HepG2 (cell line): ENCODE measurements at regions not wholly inside any gene's neighbourhood (a gene's known extent, or its start where the extent isn't known, plus 50 kb on each side); places are given as distances from the start of the nearest gene placed in this dataset.

Source experiments
- CTCF ChIP-seq: sonication (generic); formaldehyde crosslinking; IDR thresholded peaks from 2 replicates; pipeline ENCODE4 v1.5.0; 2020; ENCODE audit warnings: mild to moderate bottlenecking, missing genetic modification reagents, moderate library complexity
- FOSL1 ChIP-seq: sonication (generic); formaldehyde crosslinking; IDR thresholded peaks from 2 replicates; pipeline ENCODE4 v1.9.0; 2021; ENCODE audit warnings: missing genetic modification reagents, borderline replicate concordance
- FOXP4 ChIP-seq: sonication (generic); formaldehyde crosslinking; IDR thresholded peaks from 2 replicates; pipeline ENCODE4 v1.4.0; 2020; ENCODE audit warnings: missing genetic modification reagents
- KLF13 ChIP-seq: sonication (generic); formaldehyde crosslinking; IDR thresholded peaks from 2 replicates; pipeline ENCODE4 v1.4.0; 2020; ENCODE audit warnings: mild to moderate bottlenecking, missing genetic modification reagents
- NFE2L1 ChIP-seq: sonication (generic); formaldehyde crosslinking; IDR thresholded peaks from 2 replicates; pipeline ENCODE4 v1.4.0; 2020; ENCODE audit warnings: missing genetic modification reagents, mild to moderate bottlenecking, borderline replicate concordance
- RFX5 ChIP-seq: IDR thresholded peaks from 2 replicates; pipeline ENCODE4 v1.6.1; 2011; ENCODE audit warnings: low read depth, low read length, improper control_type of control experiment
- TOE1 ChIP-seq: sonication (generic); formaldehyde crosslinking; IDR thresholded peaks from 2 replicates; pipeline ENCODE4 v1.4.0; 2020; ENCODE audit warnings: mild to moderate bottlenecking, missing genetic modification reagents
- ZNF362 ChIP-seq: sonication (generic); formaldehyde crosslinking; IDR thresholded peaks from 2 replicates; pipeline ENCODE4 v1.4.0; 2020; ENCODE audit warnings: missing genetic modification reagents, mild to moderate bottlenecking, borderline replicate concordance
- ZNF879 ChIP-seq: sonication (generic); formaldehyde crosslinking; IDR thresholded peaks from 2 replicates; pipeline ENCODE4 v1.8.1; 2023; ENCODE audit warnings: missing genetic modification reagents

GRCh38 chr5:91839721-91840120 is 456.6 kb upstream of the ARRDC3 start:
- TF ChIP-seq TOE1 (no peak), FOSL1 (CRISPR knock-in tag) (no peak), NFE2L1 (no peak), ZNF362 (CRISPR knock-in tag) (no peak), ZNF879 (no peak), FOXP4 (CRISPR knock-in tag) (no peak), RFX5 (no peak), CTCF (CRISPR knock-in tag) (no peak), KLF13 (CRISPR knock-in tag) (no peak)
